ENCODE measurements at regions not wholly inside any gene's neighbourhood (a gene's known extent, or its start where the extent isn't known, plus 50 kb on each side); places are given as distances from the start of the nearest gene placed in this dataset.

- TF ChIP-seq, protein P1, sequence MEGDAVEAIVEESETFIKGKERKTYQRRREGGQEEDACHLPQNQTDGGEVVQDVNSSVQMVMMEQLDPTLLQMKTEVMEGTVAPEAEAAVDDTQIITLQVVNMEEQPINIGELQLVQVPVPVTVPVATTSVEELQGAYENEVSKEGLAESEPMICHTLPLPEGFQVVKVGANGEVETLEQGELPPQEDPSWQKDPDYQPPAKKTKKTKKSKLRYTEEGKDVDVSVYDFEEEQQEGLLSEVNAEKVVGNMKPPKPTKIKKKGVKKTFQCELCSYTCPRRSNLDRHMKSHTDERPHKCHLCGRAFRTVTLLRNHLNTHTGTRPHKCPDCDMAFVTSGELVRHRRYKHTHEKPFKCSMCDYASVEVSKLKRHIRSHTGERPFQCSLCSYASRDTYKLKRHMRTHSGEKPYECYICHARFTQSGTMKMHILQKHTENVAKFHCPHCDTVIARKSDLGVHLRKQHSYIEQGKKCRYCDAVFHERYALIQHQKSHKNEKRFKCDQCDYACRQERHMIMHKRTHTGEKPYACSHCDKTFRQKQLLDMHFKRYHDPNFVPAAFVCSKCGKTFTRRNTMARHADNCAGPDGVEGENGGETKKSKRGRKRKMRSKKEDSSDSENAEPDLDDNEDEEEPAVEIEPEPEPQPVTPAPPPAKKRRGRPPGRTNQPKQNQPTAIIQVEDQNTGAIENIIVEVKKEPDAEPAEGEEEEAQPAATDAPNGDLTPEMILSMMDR (IDR thresholded peaks at IDR 0.05 in 2 of 3, conservative IDR thresholded peaks at IDR 0.05 in 1 of 3; ENCODE audit: borderline replicate concordance in 1 of 3, insufficient read depth in 1 of 3, low read depth in 2 of 3, low read length in 2 of 3) = no peak
- no peak for TF ChIP-seq ZBTB33 (IDR thresholded peaks at IDR 0.05; ENCODE audit: extremely low read depth, insufficient replicate concordance, low read length)
- TF ChIP-seq ELF1 (IDR thresholded peaks at IDR 0.05; ENCODE audit: borderline replicate concordance, low read depth) = no peak
- no peak for TF ChIP-seq ZNF274 (IDR thresholded peaks at IDR 0.05; ENCODE audit: low read depth, low read length)
- TF ChIP-seq, protein P2, sequence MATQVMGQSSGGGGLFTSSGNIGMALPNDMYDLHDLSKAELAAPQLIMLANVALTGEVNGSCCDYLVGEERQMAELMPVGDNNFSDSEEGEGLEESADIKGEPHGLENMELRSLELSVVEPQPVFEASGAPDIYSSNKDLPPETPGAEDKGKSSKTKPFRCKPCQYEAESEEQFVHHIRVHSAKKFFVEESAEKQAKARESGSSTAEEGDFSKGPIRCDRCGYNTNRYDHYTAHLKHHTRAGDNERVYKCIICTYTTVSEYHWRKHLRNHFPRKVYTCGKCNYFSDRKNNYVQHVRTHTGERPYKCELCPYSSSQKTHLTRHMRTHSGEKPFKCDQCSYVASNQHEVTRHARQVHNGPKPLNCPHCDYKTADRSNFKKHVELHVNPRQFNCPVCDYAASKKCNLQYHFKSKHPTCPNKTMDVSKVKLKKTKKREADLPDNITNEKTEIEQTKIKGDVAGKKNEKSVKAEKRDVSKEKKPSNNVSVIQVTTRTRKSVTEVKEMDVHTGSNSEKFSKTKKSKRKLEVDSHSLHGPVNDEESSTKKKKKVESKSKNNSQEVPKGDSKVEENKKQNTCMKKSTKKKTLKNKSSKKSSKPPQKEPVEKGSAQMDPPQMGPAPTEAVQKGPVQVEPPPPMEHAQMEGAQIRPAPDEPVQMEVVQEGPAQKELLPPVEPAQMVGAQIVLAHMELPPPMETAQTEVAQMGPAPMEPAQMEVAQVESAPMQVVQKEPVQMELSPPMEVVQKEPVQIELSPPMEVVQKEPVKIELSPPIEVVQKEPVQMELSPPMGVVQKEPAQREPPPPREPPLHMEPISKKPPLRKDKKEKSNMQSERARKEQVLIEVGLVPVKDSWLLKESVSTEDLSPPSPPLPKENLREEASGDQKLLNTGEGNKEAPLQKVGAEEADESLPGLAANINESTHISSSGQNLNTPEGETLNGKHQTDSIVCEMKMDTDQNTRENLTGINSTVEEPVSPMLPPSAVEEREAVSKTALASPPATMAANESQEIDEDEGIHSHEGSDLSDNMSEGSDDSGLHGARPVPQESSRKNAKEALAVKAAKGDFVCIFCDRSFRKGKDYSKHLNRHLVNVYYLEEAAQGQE (IDR thresholded peaks at IDR 0.05; ENCODE audit: low read depth) = no peak
- no peak for TF ChIP-seq TCF7L2 (IDR thresholded peaks at IDR 0.05; ENCODE audit: borderline replicate concordance, extremely low read depth, insufficient read depth, insufficient read length)
- no peak for TF ChIP-seq SP1 (IDR thresholded peaks at IDR 0.05; ENCODE audit: low read depth)
- no peak for TF ChIP-seq EZH2phosphoT487 (IDR thresholded peaks at IDR 0.05; ENCODE audit: borderline replicate concordance)
- TF ChIP-seq, protein P3, sequence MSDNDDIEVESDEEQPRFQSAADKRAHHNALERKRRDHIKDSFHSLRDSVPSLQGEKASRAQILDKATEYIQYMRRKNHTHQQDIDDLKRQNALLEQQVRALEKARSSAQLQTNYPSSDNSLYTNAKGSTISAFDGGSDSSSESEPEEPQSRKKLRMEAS (IDR thresholded peaks at IDR 0.05) = no peak
- no peak for TF ChIP-seq FOSL1 (IDR thresholded peaks at IDR 0.05; ENCODE audit: low read depth)
- no peak for TF ChIP-seq POLR2A (IDR thresholded peaks at IDR 0.05; ENCODE audit: borderline replicate concordance, extremely low read depth, insufficient read depth, insufficient read length)
- TF ChIP-seq EZH2 (IDR thresholded peaks at IDR 0.05) = no peak
- no peak for TF ChIP-seq POLR2AphosphoS5 (IDR thresholded peaks at IDR 0.05; ENCODE audit: low read depth, low read length)
- TF ChIP-seq SIN3A (IDR thresholded peaks at IDR 0.05; ENCODE audit: low read depth) = no peak
These were observed 579.4 kb upstream of the MIR17HG start for GRCh38 chr13:90768116-90768515.

All from HCT116 (cell line).